ENCODE measurements at regions not wholly inside any gene's neighbourhood (a gene's known extent, or its start where the extent isn't known, plus 50 kb on each side); places are given as distances from the start of the nearest gene placed in this dataset.

GRCh38 chr5:68380078-68380477 lies 164.5 kb downstream of the PIK3R1 start:
- TF ChIP-seq EZH2 (IDR thresholded peaks at IDR 0.05), result no peak
- no peak for TF ChIP-seq POLR2AphosphoS5 (IDR thresholded peaks at IDR 0.05; ENCODE audit: borderline replicate concordance, low read depth, low read length)
- TF ChIP-seq FOXP2 (optimal IDR thresholded peaks at IDR 0.05; ENCODE audit: control extremely low read depth, extremely low read length, insufficient read depth), result no peak
